ENCODE measurements at regions not wholly inside any gene's neighbourhood (a gene's known extent, or its start where the extent isn't known, plus 50 kb on each side); places are given as distances from the start of the nearest gene placed in this dataset.

GRCh38 chr4:146040623-146041022 is 102.0 kb upstream of the ZNF827 start:
- no peak for TF ChIP-seq CTCF (IDR thresholded peaks at IDR 0.05; ENCODE audit: insufficient read depth, low read depth, low read length)
- TF ChIP-seq EZH2 (IDR thresholded peaks at IDR 0.05; ENCODE audit: insufficient read depth, low read length), result no peak
